ENCODE measurements at regions not wholly inside any gene's neighbourhood (a gene's known extent, or its start where the extent isn't known, plus 50 kb on each side); places are given as distances from the start of the nearest gene placed in this dataset.

GRCh38 chr15:91782221-91782620 is 71.3 kb upstream of the SLCO3A1 start:
- TF ChIP-seq MAX (IDR thresholded peaks at IDR 0.05) (no peak), CREB1 (IDR thresholded peaks at IDR 0.05; ENCODE audit: low read depth) (no peak), TEAD4 (IDR thresholded peaks at IDR 0.05) (no peak), CEBPB (IDR thresholded peaks at IDR 0.05) (no peak), EP300 (IDR thresholded peaks at IDR 0.05; ENCODE audit: borderline replicate concordance) (no peak), EGR1 (IDR thresholded peaks at IDR 0.05) (no peak), TAF1 (IDR thresholded peaks at IDR 0.05; ENCODE audit: low read depth) (no peak), RAD21 (IDR thresholded peaks at IDR 0.05; ENCODE audit: low read depth) (no peak)
